B cell (primary cell): ENCODE measurements at regions not wholly inside any gene's neighbourhood (a gene's known extent, or its start where the extent isn't known, plus 50 kb on each side); places are given as distances from the start of the nearest gene placed in this dataset.

Experiments
- EZH2 ChIP-seq: IDR thresholded peaks from 2 replicates; pipeline ENCODE4 v1.6.1; 2012; ENCODE audit warnings: borderline replicate concordance, low read depth, mild to moderate bottlenecking, moderate library complexity, low read length; ENCODE audit not compliant: insufficient read depth, poor library complexity, severe bottlenecking
- TF ChIP-seq, protein P1 (sequence below): fragments of 200-600 bp; IDR thresholded peaks from one replicate; pipeline ENCODE4 v1.8.0; 2022; ENCODE audit warnings: antibody characterized with exemption, mild to moderate bottlenecking

DNA sequence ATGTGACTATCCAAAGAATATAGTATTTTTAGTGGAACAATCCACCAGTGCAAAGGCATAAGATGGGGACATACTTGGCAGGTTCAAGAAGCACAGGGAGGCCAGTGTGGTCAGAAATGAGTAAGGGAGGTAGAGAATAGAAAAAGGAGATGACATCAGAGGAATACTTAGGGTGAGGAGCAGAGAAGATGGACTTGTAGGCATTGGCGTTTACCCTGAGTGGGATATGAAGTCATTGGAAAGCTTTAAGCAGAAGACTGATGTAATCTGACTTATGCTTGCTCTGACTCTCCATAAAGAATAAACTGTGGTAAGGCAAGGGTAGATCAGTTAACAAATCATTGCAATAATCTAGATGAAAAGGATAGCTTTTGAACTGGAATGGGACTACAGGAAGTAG lies 228.7 kb downstream of the GJA1 start:
- no peak for TF ChIP-seq EZH2
- TF ChIP-seq, protein P1, sequence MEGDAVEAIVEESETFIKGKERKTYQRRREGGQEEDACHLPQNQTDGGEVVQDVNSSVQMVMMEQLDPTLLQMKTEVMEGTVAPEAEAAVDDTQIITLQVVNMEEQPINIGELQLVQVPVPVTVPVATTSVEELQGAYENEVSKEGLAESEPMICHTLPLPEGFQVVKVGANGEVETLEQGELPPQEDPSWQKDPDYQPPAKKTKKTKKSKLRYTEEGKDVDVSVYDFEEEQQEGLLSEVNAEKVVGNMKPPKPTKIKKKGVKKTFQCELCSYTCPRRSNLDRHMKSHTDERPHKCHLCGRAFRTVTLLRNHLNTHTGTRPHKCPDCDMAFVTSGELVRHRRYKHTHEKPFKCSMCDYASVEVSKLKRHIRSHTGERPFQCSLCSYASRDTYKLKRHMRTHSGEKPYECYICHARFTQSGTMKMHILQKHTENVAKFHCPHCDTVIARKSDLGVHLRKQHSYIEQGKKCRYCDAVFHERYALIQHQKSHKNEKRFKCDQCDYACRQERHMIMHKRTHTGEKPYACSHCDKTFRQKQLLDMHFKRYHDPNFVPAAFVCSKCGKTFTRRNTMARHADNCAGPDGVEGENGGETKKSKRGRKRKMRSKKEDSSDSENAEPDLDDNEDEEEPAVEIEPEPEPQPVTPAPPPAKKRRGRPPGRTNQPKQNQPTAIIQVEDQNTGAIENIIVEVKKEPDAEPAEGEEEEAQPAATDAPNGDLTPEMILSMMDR = no peak
